Panc1 (cell line): ENCODE measurements at regions not wholly inside any gene's neighbourhood (a gene's known extent, or its start where the extent isn't known, plus 50 kb on each side); places are given as distances from the start of the nearest gene placed in this dataset.

Source experiments
- ATAC-seq: fragments of 200-7000 bp; cut with Tn5 transposase; 2 replicates; pipeline ENCODE4 v1.9.1; 2020; ENCODE audit warnings: mild to moderate bottlenecking, moderate library complexity
- BruUV-seq: library from RNA; stranded (reverse); fragments of 400-500 nt; replicated peaks from 2 replicates; lab custom pipeline; 2021; lab: Mats Ljungman, UMichigan
- CTCF ChIA-PET: fragments of 300-600 bp; sonication (Branson Sonifier 250); formaldehyde crosslinking; loops from one replicate; lab custom pipeline; 2022; ENCODE audit warnings: antibody characterized with exemption; lab: Charles Lee
- POLR2A ChIA-PET: fragments of 300-600 bp; sonication (Branson Sonifier 250); formaldehyde crosslinking; loops from one replicate; lab custom pipeline; 2022; ENCODE audit warnings: antibody characterized with exemption; lab: Charles Lee
- DNase-seq: peaks from one replicate; pipeline ENCODE4 v3.0.0-alpha.2; 2010; ENCODE audit warnings: low read depth, low spot score
- H3K27ac ChIP-seq: 2 replicates; pipeline ENCODE4 v1.5.1; 2011; ENCODE audit warnings: mild to moderate bottlenecking, low read length, inconsistent platforms
- H3K27me3 ChIP-seq: fragments of 200-500 bp; sonication (Bioruptor generic); 2 replicates; pipeline ENCODE4 v1.6.0; 2014; ENCODE audit warnings: low read length, inconsistent platforms; ENCODE audit not compliant: control insufficient read depth, insufficient read depth
- H3K36me3 ChIP-seq: fragments of 200-500 bp; sonication (Bioruptor generic); 2 replicates; pipeline ENCODE4 v1.5.1; 2014; ENCODE audit warnings: inconsistent platforms, mild to moderate bottlenecking, low read length, moderate library complexity; ENCODE audit not compliant: control insufficient read depth, insufficient read depth
- H3K4me1 ChIP-seq: 2 replicates; pipeline ENCODE4 v1.5.1; 2011; ENCODE audit warnings: inconsistent platforms, mild to moderate bottlenecking, low read length, moderate library complexity; ENCODE audit not compliant: control insufficient read depth, insufficient read depth
- H3K4me3 ChIP-seq, 2 experiments: 2 replicates each; pipeline ENCODE4 v1.5.1; 2011 to 2012; ENCODE audit warnings: low read depth in 2 of 2, low read length in 2 of 2, mild to moderate bottlenecking in 2 of 2, inconsistent platforms in 1 of 2, moderate library complexity in 1 of 2
- H3K9me3 ChIP-seq: fragments of 200-500 bp; sonication (Bioruptor generic); 2 replicates; pipeline ENCODE4 v1.5.1; 2014; ENCODE audit warnings: low read depth, mild to moderate bottlenecking, inconsistent platforms, low read length, moderate library complexity; ENCODE audit not compliant: control insufficient read depth, insufficient read depth
- POLR2AphosphoS5 ChIP-seq: IDR thresholded peaks from 2 replicates; pipeline ENCODE4 v1.6.1; 2012; ENCODE audit warnings: mild to moderate bottlenecking, low read depth, low read length, moderate library complexity
- REST ChIP-seq, 2 experiments: IDR thresholded peaks; 2 replicates each; pipeline ENCODE4 v1.6.1; 2011 to 2012; ENCODE audit warnings: low read depth in 2 of 2, control low read depth in 1 of 2, low read length in 1 of 2, mild to moderate bottlenecking in 1 of 2, moderate library complexity in 1 of 2; ENCODE audit not compliant: insufficient read depth in 1 of 2
- SIN3A ChIP-seq: IDR thresholded peaks from 2 replicates; pipeline ENCODE4 v1.6.1; 2012; ENCODE audit warnings: low read depth, mild to moderate bottlenecking, low read length, moderate library complexity, borderline replicate concordance; ENCODE audit not compliant: insufficient read depth
- TCF7L2 ChIP-seq: IDR thresholded peaks from 2 replicates; pipeline ENCODE4 v1.6.1; 2011; ENCODE audit warnings: mild to moderate bottlenecking, low read depth, low read length, inconsistent platforms
- in situ Hi-C: cut with HindIII; loops from 2 replicates; pipeline ENCODE4 v1.10.0; 2016; ENCODE audit warnings: low sequenced_read_pairs, low pct_unique_long_range_greater_than_20kb
- intact Hi-C: fragments of 100-400 bp; cut with micrococcal nuclease; formaldehyde crosslinking; loops from one replicate; pipeline ENCODE4 v1.10.0; 2022; ENCODE audit not compliant: unreplicated experiment
- TF ChIP-seq, protein P1 (sequence below): fragments of 450-650 bp; IDR thresholded peaks from 2 replicates; pipeline ENCODE4 v1.5.1; 2017; ENCODE audit warnings: mild to moderate bottlenecking

DNA sequence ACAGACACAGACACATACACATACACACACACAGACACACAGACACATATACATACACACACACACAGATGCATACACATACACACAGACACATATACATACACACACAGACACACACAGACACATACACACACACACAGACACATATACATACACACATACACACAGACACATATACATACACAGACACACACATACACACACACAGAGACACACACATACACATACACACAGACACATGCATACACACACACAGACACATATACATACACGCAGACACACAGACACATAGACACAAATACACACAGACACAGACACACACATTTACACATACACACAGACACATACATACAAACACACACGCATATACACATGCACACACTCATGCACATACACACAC lies 81.5 kb upstream of the ARL4C start:
- CTCF ChIA-PET = interaction anchor here (0.6 kb wide), 1 partner anchor 33 kb away, joined by 4 read pairs; no protein-coding TSS in a partner anchor
- no TSS peak for BruUV-seq
- intact Hi-C loops = no loop called here

GRCh38 chr2:234577191-234577590 lies 80.3 kb upstream of the ARL4C start:
- Histone ChIP-seq H3K27ac (no peak overlapping the region; the same call in 1 of the 2 replicates), H3K9me3 (no peaks in the 10 kb centered on the region), H3K36me3 (no peaks in the 10 kb centered on the region), H3K4me3 (no peak overlapping the region), H3K27me3 (no peaks in the 10 kb centered on the region), H3K4me1 (no peaks in the 10 kb centered on the region)
- POLR2A ChIA-PET = no interaction called here
- no peak for DNase-seq
- TF ChIP-seq, protein P1, sequence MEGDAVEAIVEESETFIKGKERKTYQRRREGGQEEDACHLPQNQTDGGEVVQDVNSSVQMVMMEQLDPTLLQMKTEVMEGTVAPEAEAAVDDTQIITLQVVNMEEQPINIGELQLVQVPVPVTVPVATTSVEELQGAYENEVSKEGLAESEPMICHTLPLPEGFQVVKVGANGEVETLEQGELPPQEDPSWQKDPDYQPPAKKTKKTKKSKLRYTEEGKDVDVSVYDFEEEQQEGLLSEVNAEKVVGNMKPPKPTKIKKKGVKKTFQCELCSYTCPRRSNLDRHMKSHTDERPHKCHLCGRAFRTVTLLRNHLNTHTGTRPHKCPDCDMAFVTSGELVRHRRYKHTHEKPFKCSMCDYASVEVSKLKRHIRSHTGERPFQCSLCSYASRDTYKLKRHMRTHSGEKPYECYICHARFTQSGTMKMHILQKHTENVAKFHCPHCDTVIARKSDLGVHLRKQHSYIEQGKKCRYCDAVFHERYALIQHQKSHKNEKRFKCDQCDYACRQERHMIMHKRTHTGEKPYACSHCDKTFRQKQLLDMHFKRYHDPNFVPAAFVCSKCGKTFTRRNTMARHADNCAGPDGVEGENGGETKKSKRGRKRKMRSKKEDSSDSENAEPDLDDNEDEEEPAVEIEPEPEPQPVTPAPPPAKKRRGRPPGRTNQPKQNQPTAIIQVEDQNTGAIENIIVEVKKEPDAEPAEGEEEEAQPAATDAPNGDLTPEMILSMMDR = no peak
- CTCF ChIA-PET = interaction anchor here (0.7 kb wide), 1 partner anchor 336 kb away, joined by 3 read pairs; no protein-coding TSS in a partner anchor
- BruUV-seq = no TSS peak
- intact Hi-C loops = no loop called here
- in situ Hi-C loops = no loop called here
- no peak for ATAC-seq

More for the DNA sequence above, 81.5 kb upstream of the ARL4C start:
- no peaks in the 10 kb centered on the region for H3K4me1 ChIP-seq
- ATAC-seq = no peak
- POLR2A ChIA-PET = no interaction called here
- no peaks in the 10 kb centered on the region for H3K27me3 ChIP-seq
- H3K27ac ChIP-seq = no peak overlapping the region
- H3K36me3 ChIP-seq = no peaks in the 10 kb centered on the region
- in situ Hi-C loops = no loop called here
- DNase-seq = no peak
- no peaks in the 10 kb centered on the region for H3K9me3 ChIP-seq
- no peak for TF ChIP-seq REST (IDR thresholded peaks at IDR 0.05; ENCODE audit: insufficient read depth in 1 of 2, low read depth in 2 of 2, low read length in 1 of 2)
- TF ChIP-seq TCF7L2 = no peak
- TF ChIP-seq, protein P1 = no peak
- no peak for TF ChIP-seq POLR2AphosphoS5
- no peak for TF ChIP-seq SIN3A
- H3K4me3 ChIP-seq = no peak overlapping the region
